GM12874 (cell line): ENCODE measurements at regions not wholly inside any gene's neighbourhood (a gene's known extent, or its start where the extent isn't known, plus 50 kb on each side); places are given as distances from the start of the nearest gene placed in this dataset.

Source experiments
- CTCF ChIP-seq: IDR thresholded peaks from 2 replicates; pipeline ENCODE4 v1.5.1; 2011; ENCODE audit warnings: low read depth, mild to moderate bottlenecking, control low read depth, low read length, moderate library complexity; ENCODE audit not compliant: insufficient read depth

GRCh38 chr13:106712381-106712780 lies 144.4 kb upstream of the ARGLU1 start:
- no peak for TF ChIP-seq CTCF

GRCh38 chr13:106710266-106710665 lies 142.3 kb upstream of the ARGLU1 start:
- no peak for TF ChIP-seq CTCF

GRCh38 chr13:106709522-106709921 lies 141.6 kb upstream of the ARGLU1 start:
- TF ChIP-seq CTCF: no peak

- TF ChIP-seq CTCF: no peak
Observed at GRCh38 chr13:106702505-106702904, 134.6 kb upstream of the ARGLU1 start.

GRCh38 chr13:106701771-106702341 lies 133.9 kb upstream of the ARGLU1 start:
- no peak for TF ChIP-seq CTCF

GRCh38 chr13:106700439-106700838 lies 132.5 kb upstream of the ARGLU1 start:
- no peak for TF ChIP-seq CTCF

GRCh38 chr13:106700007-106700406 lies 132.1 kb upstream of the ARGLU1 start:
- TF ChIP-seq CTCF: no peak
